Right lung (tissue), 2 donors: ENCODE measurements at regions not wholly inside any gene's neighbourhood (a gene's known extent, or its start where the extent isn't known, plus 50 kb on each side); places are given as distances from the start of the nearest gene placed in this dataset.

Source experiments
- DNase-seq, 2 donors: peaks; one replicate each; pipeline ENCODE4 v3.0.0-alpha.2; 2013

DNA sequence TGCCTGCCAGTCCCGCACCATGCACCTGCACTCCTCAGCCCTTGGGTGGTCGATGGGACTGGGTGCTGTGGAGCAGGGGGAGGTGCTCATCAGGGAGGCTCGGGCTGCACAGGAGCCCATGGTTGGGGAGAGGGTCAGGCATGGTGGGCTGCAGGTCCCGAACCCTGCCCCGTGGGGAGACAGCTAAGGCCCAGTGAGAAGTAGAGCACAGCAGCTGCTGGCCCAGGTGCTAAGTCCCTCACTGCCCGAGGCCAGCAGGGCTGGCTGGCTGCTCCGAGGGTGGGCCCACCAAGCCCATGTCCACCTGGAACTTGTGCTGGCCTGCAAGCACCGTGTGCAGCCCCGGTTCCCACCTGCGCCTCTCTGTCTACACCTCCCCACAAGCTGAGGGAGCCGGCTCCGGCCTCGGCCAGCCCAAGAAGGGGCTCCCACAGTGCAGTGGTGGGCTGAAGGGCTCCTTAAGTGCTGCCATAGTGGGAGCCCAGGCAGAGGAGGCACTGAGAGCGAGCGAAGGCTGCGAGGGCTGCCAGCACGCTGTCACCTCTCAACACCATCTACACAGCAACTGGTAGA, 88.5 kb upstream of the ELAVL2 start:
- DNase-seq: no peak

DNA sequence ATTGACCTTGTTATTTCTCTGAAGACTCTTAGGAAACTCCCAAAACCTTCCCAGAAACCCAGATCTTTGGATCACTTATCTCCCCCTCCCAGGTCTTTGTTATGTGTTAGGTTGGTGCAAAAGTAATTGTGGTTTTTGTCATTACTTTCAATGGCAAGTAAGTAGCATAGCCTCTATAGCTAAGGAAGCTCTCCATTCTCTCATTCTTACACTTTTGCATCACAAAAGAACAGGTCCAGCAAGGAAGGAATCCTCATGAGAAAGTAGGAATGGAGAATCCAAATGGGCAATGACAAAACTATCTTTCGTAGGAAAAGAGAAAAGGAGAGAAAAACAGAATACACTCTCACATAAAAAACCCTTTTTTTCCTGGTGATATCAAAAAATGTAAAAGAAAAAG, 81.3 kb upstream of the ELAVL2 start:
- no peak for DNase-seq

DNA sequence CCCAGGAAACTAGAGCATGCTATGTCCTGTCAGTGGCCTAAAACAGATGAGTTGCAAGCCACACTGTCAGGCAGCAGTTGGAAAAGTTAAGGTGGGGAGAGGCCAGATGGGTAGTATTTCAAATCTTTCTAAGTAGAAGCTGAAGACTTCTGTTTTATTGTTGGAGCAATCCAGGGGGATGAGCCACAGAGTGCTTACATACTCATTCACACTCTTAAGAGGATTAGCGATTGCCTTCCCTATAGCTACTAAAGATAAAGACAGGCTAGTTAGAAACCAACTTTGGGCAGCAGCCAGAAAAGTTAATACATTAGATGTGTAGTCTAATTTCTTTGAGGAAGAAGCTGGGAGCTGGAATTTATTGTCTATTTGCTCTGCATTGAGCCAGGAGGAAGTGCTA, 61.7 kb upstream of the ELAVL2 start:
- DNase-seq: no peak
